ENCODE measurements at regions not wholly inside any gene's neighbourhood (a gene's known extent, or its start where the extent isn't known, plus 50 kb on each side); places are given as distances from the start of the nearest gene placed in this dataset.

GRCh38 chr2:215529271-215529670 is 93.4 kb upstream of the FN1 start:
- DNase-seq, result no peak

GRCh38 chr2:215528555-215528954 is 92.7 kb upstream of the FN1 start:
- DNase-seq, result no peak

GRCh38 chr2:215527736-215528135 is 91.9 kb upstream of the FN1 start:
- DNase-seq, result no peak

GRCh38 chr2:215526341-215526740 is 90.5 kb upstream of the FN1 start:
- DNase-seq, result no peak

- DNase-seq, result no peak
These were observed 86.4 kb upstream of the FN1 start for GRCh38 chr2:215522237-215522636.

- DNase-seq, result no peak
These were observed 85.2 kb upstream of the FN1 start for GRCh38 chr2:215521031-215521430.

GRCh38 chr2:215517391-215517790 is 81.5 kb upstream of the FN1 start:
- no peak for DNase-seq

GRCh38 chr2:215514516-215514915 is 78.6 kb upstream of the FN1 start:
- DNase-seq, result no peak

GRCh38 chr2:215511454-215512346 is 75.8 kb upstream of the FN1 start:
- no peak for DNase-seq

GRCh38 chr2:215507836-215508235 is 72.0 kb upstream of the FN1 start:
- no peak for DNase-seq

- peak; percentile 33 for DNase-seq
These were observed 71.3 kb upstream of the FN1 start for GRCh38 chr2:215507136-215507535.

- DNase-seq, result no peak
These were observed 70.7 kb upstream of the FN1 start for GRCh38 chr2:215506604-215506990.

- DNase-seq, result peak; percentile 72
These were observed 69.3 kb upstream of the FN1 start for GRCh38 chr2:215505044-215505786.

- DNase-seq, result no peak
These were observed 68.7 kb upstream of the FN1 start for GRCh38 chr2:215504547-215504946.

- no peak for DNase-seq
These were observed 67.5 kb upstream of the FN1 start for GRCh38 chr2:215503381-215503780.

- no peak for DNase-seq
These were observed 64.6 kb upstream of the FN1 start for GRCh38 chr2:215500466-215500865.

- no peak for DNase-seq
These were observed 63.5 kb upstream of the FN1 start for GRCh38 chr2:215499331-215499730.

- DNase-seq, result no peak
These were observed 62.6 kb upstream of the FN1 start for GRCh38 chr2:215498431-215498830.

GRCh38 chr2:215493376-215493775 is 57.5 kb upstream of the FN1 start:
- peak; percentile 41 for DNase-seq

- no peak for DNase-seq
These were observed 53.5 kb upstream of the FN1 start for GRCh38 chr2:215489288-215489848.

- peak; percentile 87 for DNase-seq
These were observed 51.1 kb upstream of the FN1 start for GRCh38 chr2:215487002-215487372.

- DNase-seq, result peak; percentile 62
These were observed 50.6 kb upstream of the FN1 start for GRCh38 chr2:215486291-215487001.
